A549 (cell line): ENCODE measurements at regions not wholly inside any gene's neighbourhood (a gene's known extent, or its start where the extent isn't known, plus 50 kb on each side); places are given as distances from the start of the nearest gene placed in this dataset.

Experiments
- ATAC-seq, 2 experiments: fragments of 200-7000 bp in 1 of 2; fragments of >200 bp in 1 of 2; cut with Nextera tagmentation in 1 of 2; cut with Tn5 transposase in 1 of 2; 3 replicates each; pipeline versions ENCODE4 v1.8.0 to v1.9.1; 2018 to 2020; ENCODE audit warnings: mild to moderate bottlenecking in 1 of 2, moderate library complexity in 1 of 2
- CTCF ChIA-PET: fragments of 300-600 bp; sonication (Branson Sonifier 250); formaldehyde crosslinking; extraction: SDS; loops from one replicate; lab custom pipeline; 2021; ENCODE audit warnings: antibody characterized with exemption, inconsistent platforms; lab: Yijun Ruan, JAX
- POLR2A ChIA-PET: fragments of 350-600 bp; formaldehyde crosslinking; extraction: SDS; loops from one replicate; lab custom pipeline; 2021; ENCODE audit warnings: antibody characterized with exemption, inconsistent platforms; lab: Yijun Ruan, JAX
- DNase-seq, 2 experiments: peaks; one replicate each; pipeline versions ENCODE4 v3.0.0 to v3.0.0-alpha.2; 2011 to 2016; ENCODE audit warnings: low read depth in 1 of 2, low spot score in 1 of 2
- FAIRE-seq: peaks from 2 replicates; lab custom pipeline; 2011; peaks lifted over from hg19 to GRCh38; lab: Jason Lieb, UNC
- H3K27ac ChIP-seq, 2 experiments: fragments of >200 bp; sonication (Bioruptor Twin); formaldehyde crosslinking; 3 replicates each; pipeline ENCODE4 v1.5.1; 2016 to 2017
- H3K4me1 ChIP-seq: fragments of >200 bp; sonication (Bioruptor Twin); formaldehyde crosslinking; 3 replicates; pipeline ENCODE4 v1.6.1; 2016
- H3K4me2 ChIP-seq: fragments of >200 bp; sonication (Bioruptor Twin); formaldehyde crosslinking; 3 replicates; pipeline ENCODE4 v1.6.1; 2016
- H3K4me3 ChIP-seq: fragments of >200 bp; sonication (Bioruptor Twin); formaldehyde crosslinking; 3 replicates; pipeline ENCODE4 v1.5.1; 2016
- H3K9me3 ChIP-seq: fragments of >200 bp; sonication (Bioruptor Twin); formaldehyde crosslinking; 3 replicates; pipeline ENCODE4 v1.6.1; 2016
- BHLHE40 ChIP-seq: IDR thresholded peaks from 2 replicates; pipeline ENCODE4 v1.6.1; 2012; ENCODE audit warnings: low read depth, low read length, inconsistent platforms
- EHF ChIP-seq: fragments of 250-450 bp; sonication (Bioruptor Pico); IDR thresholded peaks from 2 replicates; pipeline ENCODE4 v1.5.0; 2020; ENCODE audit warnings: mild to moderate bottlenecking
- EHMT2 ChIP-seq: fragments of 200-600 bp; sonication (generic); IDR thresholded peaks from 2 replicates; pipeline ENCODE4 v1.6.1; 2016; ENCODE audit warnings: antibody characterized with exemption, low read depth, mild to moderate bottlenecking, moderate library complexity
- FOSB ChIP-seq: fragments of 250-450 bp; sonication (Bioruptor Pico); IDR thresholded peaks from 2 replicates; pipeline ENCODE4 v1.5.0; 2020; ENCODE audit warnings: mild to moderate bottlenecking, moderate library complexity
- HDAC2 ChIP-seq: fragments of 200-600 bp; sonication (generic); IDR thresholded peaks from 2 replicates; pipeline ENCODE4 v1.6.1; 2016
- HOXB5 ChIP-seq: fragments of 250-450 bp; sonication (Bioruptor Pico); IDR thresholded peaks from 2 replicates; pipeline ENCODE4 v1.5.0; 2020; ENCODE audit warnings: mild to moderate bottlenecking, moderate library complexity
- JUN ChIP-seq, 2 experiments: fragments of >200 bp; sonication (Bioruptor Twin); formaldehyde crosslinking; IDR thresholded peaks; 2 replicates in 1 of 2; 3 replicates in 1 of 2; pipeline ENCODE4 v1.6.1; 2016 to 2017
- JUNB ChIP-seq: fragments of >200 bp; sonication (Bioruptor Twin); formaldehyde crosslinking; IDR thresholded peaks from 2 replicates; pipeline ENCODE4 v1.6.1; 2016
- MAZ ChIP-seq: fragments of 150-350 bp; IDR thresholded peaks from 2 replicates; pipeline ENCODE4 v1.6.1; 2014; ENCODE audit warnings: antibody characterized with exemption, low read depth, low read length, borderline replicate concordance
- MYC ChIP-seq: IDR thresholded peaks from 2 replicates; pipeline ENCODE4 v1.6.1; 2012; ENCODE audit warnings: mild to moderate bottlenecking, inconsistent platforms, low read length, improper control_type of control experiment, borderline replicate concordance
- NPAS2 ChIP-seq: fragments of 250-450 bp; sonication (Bioruptor Pico); IDR thresholded peaks from 2 replicates; pipeline ENCODE4 v1.8.0; 2022; ENCODE audit warnings: mild to moderate bottlenecking, moderate library complexity, borderline replicate concordance
- PHF8 ChIP-seq: fragments of 200-600 bp; sonication (generic); IDR thresholded peaks from 2 replicates; pipeline ENCODE4 v1.6.1; 2016; ENCODE audit warnings: low read depth, mild to moderate bottlenecking, antibody characterized with exemption, moderate library complexity, borderline replicate concordance
- POLR2AphosphoS2 ChIP-seq: conservative IDR thresholded peaks from 2 replicates; pipeline ENCODE4 v1.6.1; 2012; ENCODE audit warnings: low read length, improper control_type of control experiment, inconsistent platforms
- RARB ChIP-seq: fragments of 250-450 bp; sonication (Bioruptor Pico); IDR thresholded peaks from 2 replicates; pipeline ENCODE4 v1.8.0; 2021; ENCODE audit warnings: mild to moderate bottlenecking, moderate library complexity
- RCOR1 ChIP-seq: fragments of 150-350 bp; IDR thresholded peaks from 2 replicates; pipeline ENCODE4 v1.6.1; 2014; ENCODE audit warnings: antibody characterized with exemption, low read length, low read depth
- REST ChIP-seq: fragments of 200-600 bp; sonication (generic); IDR thresholded peaks from 2 replicates; pipeline ENCODE4 v1.6.1; 2016; ENCODE audit warnings: antibody characterized with exemption, mild to moderate bottlenecking, moderate library complexity
- RFX5 ChIP-seq: fragments of 450-650 bp; IDR thresholded peaks from 2 replicates; pipeline ENCODE4 v1.7.1; 2014; ENCODE audit warnings: antibody characterized with exemption, mild to moderate bottlenecking, moderate library complexity
- SREBF2 ChIP-seq: fragments of 450-650 bp; IDR thresholded peaks from 2 replicates; pipeline ENCODE4 v1.6.1; 2014; ENCODE audit warnings: mild to moderate bottlenecking, moderate library complexity
- TFCP2L1 ChIP-seq: fragments of 250-450 bp; sonication (Bioruptor Pico); IDR thresholded peaks from 2 replicates; pipeline ENCODE4 v1.5.0; 2021; ENCODE audit warnings: mild to moderate bottlenecking
- TP53 ChIP-seq: fragments of 250-450 bp; sonication (Bioruptor Pico); IDR thresholded peaks from 2 replicates; pipeline ENCODE4 v1.5.0; 2021; ENCODE audit warnings: mild to moderate bottlenecking, moderate library complexity
- ZFP36 ChIP-seq: fragments of 450-650 bp; IDR thresholded peaks from 2 replicates; pipeline ENCODE4 v1.6.1; 2014; ENCODE audit warnings: borderline replicate concordance; ENCODE audit not compliant: partially characterized antibody
- WGBS: methylation state at CpG from one replicate; pipeline ENCODE4 v1.1.6; 2017; ENCODE audit errors: missing lambda C conversion rate; 5-methylcytosine and 5-hydroxymethylcytosine counted together
- TF ChIP-seq, protein P1 (sequence below): IDR thresholded peaks from 2 replicates; pipeline ENCODE4 v1.6.1; 2012

GRCh38 chr13:99866781-99867180, 104.8 kb downstream of the ZIC5 start:
- Histone ChIP-seq H3K4me3 (no peak overlapping the region), H3K4me2 (no peak overlapping the region), H3K9me3 (no peaks in the 10 kb centered on the region), H3K4me1 (no peaks in the 10 kb centered on the region), H3K27ac (no peak overlapping the region)
- 85% methylated on average over 7 of the region's 7 CpGs for WGBS
- DNase-seq (no peak), ATAC-seq (no peak), FAIRE-seq (no peak)
- POLR2A ChIA-PET: no interaction called here
- TF ChIP-seq BHLHE40 (no peak), EHF (CRISPR knock-in tag) (no peak), JUN (IDR thresholded peaks at IDR 0.05) (no peak), JUNB (no peak), HOXB5 (CRISPR knock-in tag) (no peak), RARB (CRISPR knock-in tag) (no peak), TFCP2L1 (CRISPR knock-in tag) (no peak), FOSB (no peak), RCOR1 (no peak), TP53 (CRISPR knock-in tag) (no peak), MAZ (no peak), NPAS2 (CRISPR knock-in tag) (no peak), HDAC2 (no peak), REST (no peak), EHMT2 (no peak), PHF8 (no peak), POLR2AphosphoS2 (no peak), SREBF2 (no peak)
- CTCF ChIA-PET: no interaction called here

GRCh38 chr13:99865420-99865930, 106.1 kb downstream of the ZIC5 start:
- 80% methylated on average over 11 of the region's 11 CpGs for WGBS
- ChIA-PET CTCF (no interaction called here), POLR2A (no interaction called here)
- H3K4me3 ChIP-seq: no peak overlapping the region
- H3K27ac ChIP-seq: no peak overlapping the region
- ATAC-seq (no peak), FAIRE-seq (no peak), DNase-seq (no peak)
- no peaks in the 10 kb centered on the region for H3K9me3 ChIP-seq
- no peak overlapping the region for H3K4me2 ChIP-seq
- TF ChIP-seq RFX5: no peak
- H3K4me1 ChIP-seq: no peaks in the 10 kb centered on the region

DNA sequence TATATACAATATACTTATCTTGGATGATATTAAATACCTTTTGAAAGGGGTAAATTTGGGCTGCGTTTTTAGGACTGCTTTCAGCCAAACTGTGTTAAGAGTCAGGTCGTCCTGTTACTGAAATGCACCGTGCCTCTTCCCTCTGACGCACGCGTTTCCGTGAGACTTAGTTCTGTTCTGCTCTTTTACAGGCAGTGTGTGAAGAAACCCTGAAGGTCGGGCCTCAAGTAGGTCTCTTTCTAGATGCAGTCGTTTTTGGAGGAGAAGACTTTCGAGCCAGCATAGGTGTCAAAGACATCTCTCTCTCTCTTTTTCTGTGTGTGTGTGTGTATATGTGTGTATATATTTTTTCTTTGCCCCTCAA, 107.0 kb downstream of the ZIC5 start:
- WGBS: 79% methylated on average over 10 of the region's 10 CpGs
- Histone ChIP-seq H3K4me3 (no peak overlapping the region), H3K4me1 (no peaks in the 10 kb centered on the region), H3K27ac (no peak overlapping the region), H3K9me3 (no peaks in the 10 kb centered on the region)
- DNase-seq (no peak), FAIRE-seq (no peak)
- CTCF ChIA-PET: no interaction called here
- TF ChIP-seq FOSB: no peak
- no peak for TF ChIP-seq PHF8
- no peak for TF ChIP-seq HOXB5 (CRISPR knock-in tag)
- TF ChIP-seq ZFP36: no peak
- TF ChIP-seq MYC: no peak
- TF ChIP-seq, protein P1, sequence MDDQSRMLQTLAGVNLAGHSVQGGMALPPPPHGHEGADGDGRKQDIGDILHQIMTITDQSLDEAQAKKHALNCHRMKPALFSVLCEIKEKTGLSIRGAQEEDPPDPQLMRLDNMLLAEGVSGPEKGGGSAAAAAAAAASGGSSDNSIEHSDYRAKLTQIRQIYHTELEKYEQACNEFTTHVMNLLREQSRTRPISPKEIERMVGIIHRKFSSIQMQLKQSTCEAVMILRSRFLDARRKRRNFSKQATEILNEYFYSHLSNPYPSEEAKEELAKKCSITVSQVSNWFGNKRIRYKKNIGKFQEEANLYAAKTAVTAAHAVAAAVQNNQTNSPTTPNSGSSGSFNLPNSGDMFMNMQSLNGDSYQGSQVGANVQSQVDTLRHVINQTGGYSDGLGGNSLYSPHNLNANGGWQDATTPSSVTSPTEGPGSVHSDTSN: no peak
- TF ChIP-seq, all 56 proteins: peak for 0
- no peak for ATAC-seq
- H3K4me2 ChIP-seq: no peak overlapping the region
- POLR2A ChIA-PET: no interaction called here
